T47D (cell line): ENCODE measurements at regions not wholly inside any gene's neighbourhood (a gene's known extent, or its start where the extent isn't known, plus 50 kb on each side); places are given as distances from the start of the nearest gene placed in this dataset.

Source experiments
- DNase-seq, 2 experiments: peaks; one replicate each; pipeline versions ENCODE4 v3.0.0 to v3.0.0-alpha.2; 2011 to 2012; ENCODE audit warnings: low read depth in 1 of 2, low spot score in 1 of 2
- JUND ChIP-seq: IDR thresholded peaks from 2 replicates; pipeline ENCODE4 v1.6.1; 2012; ENCODE audit warnings: low read depth
- in situ Hi-C: cut with HindIII; loops from 2 replicates; pipeline ENCODE4 v1.10.0; 2016; ENCODE audit warnings: low sequenced_read_pairs, low pct_unique_long_range_greater_than_20kb

GRCh38 chr6:154561750-154562149, 51.3 kb upstream of the CNKSR3 start:
- DNase-seq = no peak
- TF ChIP-seq JUND = no peak
- in situ Hi-C loops = no loop called here

- no peak for TF ChIP-seq JUND
- in situ Hi-C loops = no loop called here
- DNase-seq = no peak
Measured at GRCh38 chr6:154565331-154565730, 54.8 kb upstream of the CNKSR3 start.

- in situ Hi-C loops = no loop called here
- no peak for DNase-seq
- TF ChIP-seq JUND = no peak
Measured at GRCh38 chr6:154566866-154567265, 56.4 kb upstream of the CNKSR3 start.

GRCh38 chr6:154567695-154568220, 57.3 kb upstream of the CNKSR3 start:
- DNase-seq = no peak
- in situ Hi-C loops = no loop called here
- no peak for TF ChIP-seq JUND

GRCh38 chr6:154569156-154569862, 58.8 kb upstream of the CNKSR3 start:
- in situ Hi-C loops = no loop called here
- TF ChIP-seq JUND = no peak
- DNase-seq = no peak

GRCh38 chr6:154570505-154570904, 60.0 kb upstream of the CNKSR3 start:
- DNase-seq = no peak
- TF ChIP-seq JUND = no peak
- in situ Hi-C loops = no loop called here

GRCh38 chr6:154572556-154572955, 62.1 kb upstream of the CNKSR3 start:
- no peak for DNase-seq
- no peak for TF ChIP-seq JUND
- in situ Hi-C loops = no loop called here

- DNase-seq = no peak
- in situ Hi-C loops = no loop called here
- TF ChIP-seq JUND = no peak
Measured at GRCh38 chr6:154578004-154578559, 67.6 kb upstream of the CNKSR3 start.

GRCh38 chr6:154579046-154579445, 68.6 kb upstream of the CNKSR3 start:
- no peak for DNase-seq
- in situ Hi-C loops = no loop called here
- TF ChIP-seq JUND = no peak

- no peak for DNase-seq
- no peak for TF ChIP-seq JUND
- in situ Hi-C loops = no loop called here
Measured at GRCh38 chr6:154579485-154579884, 69.0 kb upstream of the CNKSR3 start.

- no peak for TF ChIP-seq JUND
- in situ Hi-C loops = no loop called here
- DNase-seq = no peak
Measured at GRCh38 chr6:154580397-154581135, 70.1 kb upstream of the CNKSR3 start.

GRCh38 chr6:154582696-154583095, 72.2 kb upstream of the CNKSR3 start:
- in situ Hi-C loops = no loop called here
- no peak for DNase-seq
- no peak for TF ChIP-seq JUND
